C4-2B (cell line): ENCODE measurements at regions not wholly inside any gene's neighbourhood (a gene's known extent, or its start where the extent isn't known, plus 50 kb on each side); places are given as distances from the start of the nearest gene placed in this dataset.

ENCODE experiments used
- H3K27ac ChIP-seq: fragments of 450-650 bp; 2 replicates; pipeline ENCODE4 v1.5.1; 2017
- CTCF ChIP-seq: fragments of 450-650 bp; conservative IDR thresholded peaks from 2 replicates; pipeline ENCODE4 v1.5.1; 2017; ENCODE audit warnings: mild to moderate bottlenecking
- ZFX ChIP-seq: fragments of 450-650 bp; IDR thresholded peaks from 2 replicates; pipeline ENCODE4 v1.6.1; 2017

- no peak for TF ChIP-seq CTCF
- no peak for TF ChIP-seq ZFX
- no peak overlapping the region for H3K27ac ChIP-seq
Measured at GRCh38 chr11:129503646-129504045, 128.0 kb downstream of the BARX2 start.

GRCh38 chr11:129505266-129505665 is 129.6 kb downstream of the BARX2 start:
- TF ChIP-seq CTCF (no peak), ZFX (no peak)
- H3K27ac ChIP-seq, result no peak overlapping the region

- TF ChIP-seq ZFX, result no peak
- TF ChIP-seq CTCF, result no peak
- no peak overlapping the region for H3K27ac ChIP-seq
Measured at GRCh38 chr11:129508163-129508562, 132.5 kb downstream of the BARX2 start.

GRCh38 chr11:129528296-129528695 is 152.6 kb downstream of the BARX2 start:
- TF ChIP-seq ZFX (no peak), CTCF (no peak)
- no peak overlapping the region for H3K27ac ChIP-seq

- TF ChIP-seq ZFX, result no peak
- no peak for TF ChIP-seq CTCF
Measured at GRCh38 chr11:129530154-129530895, 154.7 kb downstream of the BARX2 start.

GRCh38 chr11:129533395-129533794 is 157.7 kb downstream of the BARX2 start:
- no peak overlapping the region for H3K27ac ChIP-seq
- TF ChIP-seq CTCF (no peak), ZFX (no peak)

More at GRCh38 chr11:129530154-129530895, 154.7 kb downstream of the BARX2 start:
- no peak overlapping the region for H3K27ac ChIP-seq

GRCh38 chr11:129536338-129536737 is 160.7 kb downstream of the BARX2 start:
- H3K27ac ChIP-seq, result no peak overlapping the region
- no peak for TF ChIP-seq CTCF
- TF ChIP-seq ZFX, result no peak
